ENCODE measurements at regions not wholly inside any gene's neighbourhood (a gene's known extent, or its start where the extent isn't known, plus 50 kb on each side); places are given as distances from the start of the nearest gene placed in this dataset.
A peak's percentile ranks its signal among the peaks of the same experiment; 100 is the strongest.

- DNase-seq (ENCODE audit: low read depth): no peak
Measured at GRCh38 chr5:144800169-144800568, 629.5 kb downstream of the KCTD16 start.

DNA sequence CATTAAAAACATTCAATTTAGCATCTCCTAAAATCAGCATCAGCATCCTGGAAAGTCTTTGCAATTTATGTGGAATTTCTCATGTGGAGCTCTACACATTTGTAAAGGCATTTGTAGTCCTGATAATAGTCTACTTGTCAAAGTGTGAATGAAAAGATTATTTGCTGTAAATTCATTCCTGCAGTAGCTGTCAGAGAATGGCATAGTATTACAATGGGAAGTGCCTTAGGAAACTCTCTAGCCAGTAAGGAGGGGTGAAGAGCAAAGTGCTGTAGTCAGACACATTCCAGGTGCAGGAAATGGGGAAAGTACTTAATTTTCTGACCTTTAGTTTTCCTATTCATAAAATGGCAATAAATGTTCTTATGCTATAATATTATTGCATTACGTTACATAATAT is 627.9 kb downstream of the KCTD16 start:
- DNase-seq (ENCODE audit: low read depth): no peak

- no peak for DNase-seq (ENCODE audit: low read depth)
Measured at GRCh38 chr5:144794922-144795321, 624.2 kb downstream of the KCTD16 start.

DNA sequence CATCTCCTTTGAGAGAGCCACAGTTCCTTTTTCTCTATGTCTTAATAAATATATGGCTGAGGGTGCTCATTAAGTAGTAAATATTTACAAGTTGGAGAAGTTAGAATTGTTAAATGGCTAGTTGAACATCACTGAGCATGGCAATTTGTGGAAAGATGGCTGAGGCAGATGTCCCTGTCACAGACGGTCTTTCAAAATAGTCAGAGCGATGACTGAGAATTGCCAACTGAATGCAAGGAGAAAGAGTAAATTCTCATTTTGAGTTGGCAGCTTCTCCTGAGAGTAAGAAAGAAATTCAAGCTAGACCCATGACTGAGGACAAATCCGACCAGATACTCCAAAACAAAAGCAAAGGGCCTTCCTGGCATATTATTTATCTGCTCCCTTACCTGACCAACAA is 617.9 kb downstream of the KCTD16 start:
- DNase-seq (ENCODE audit: low read depth): no peak

DNA sequence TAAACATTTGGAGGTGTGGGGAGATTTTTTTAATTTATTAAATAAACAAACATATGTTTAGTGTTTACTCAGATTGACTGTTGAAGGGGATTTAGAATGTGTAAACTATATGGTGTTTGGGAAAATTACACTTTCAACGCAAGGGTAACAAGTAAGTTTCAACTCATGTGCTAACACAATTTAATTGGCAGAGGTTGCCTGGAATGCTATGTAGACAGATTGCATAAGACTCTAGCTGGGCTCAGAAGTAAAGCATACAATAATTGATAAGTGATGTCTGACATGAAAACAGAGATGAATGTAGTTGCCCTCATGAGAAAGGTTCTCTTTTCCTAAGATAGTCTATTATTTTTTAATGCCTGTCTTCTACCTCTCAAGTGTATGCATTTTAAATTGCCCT is 617.4 kb downstream of the KCTD16 start:
- no peak for DNase-seq (ENCODE audit: low read depth)

DNA sequence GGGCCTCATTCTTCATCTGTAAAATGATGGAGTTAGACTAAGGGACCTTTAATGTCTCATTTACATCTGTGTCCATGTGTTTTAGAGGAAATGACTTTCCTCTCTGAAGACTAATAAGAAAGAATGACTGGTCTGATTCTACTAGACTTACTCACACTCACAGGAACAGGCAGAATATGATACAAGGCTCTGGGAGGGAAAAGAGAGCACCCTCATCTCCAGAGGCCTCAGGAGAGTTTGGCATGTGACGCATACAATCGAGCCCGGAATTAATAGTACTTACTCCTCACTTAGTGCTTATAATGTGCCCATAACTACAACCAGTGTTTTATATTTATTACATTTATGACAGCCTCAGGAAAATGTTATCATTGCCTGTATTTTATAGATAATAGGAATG is 608.7 kb downstream of the KCTD16 start:
- DNase-seq (ENCODE audit: low read depth): peak; percentile 18

DNA sequence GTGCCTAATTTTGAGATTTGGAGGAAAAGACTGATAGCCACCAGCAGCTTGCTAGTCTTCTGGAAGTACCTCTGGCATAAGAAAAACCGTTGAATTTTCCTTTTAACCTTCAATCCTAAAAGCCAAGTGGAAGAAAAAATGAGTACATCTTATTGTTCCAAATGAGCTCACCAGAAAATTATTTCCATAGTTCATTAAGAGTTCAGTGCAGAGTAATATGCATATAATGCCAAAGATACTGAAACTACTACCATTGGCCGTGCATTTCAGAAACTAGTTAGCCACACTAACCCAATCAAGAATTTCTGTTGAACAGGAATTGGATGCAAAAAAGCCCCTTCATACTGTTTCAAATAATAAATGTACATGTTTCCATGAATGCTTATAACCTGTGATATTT is 607.9 kb downstream of the KCTD16 start:
- DNase-seq (ENCODE audit: low read depth): peak; percentile 11

DNA sequence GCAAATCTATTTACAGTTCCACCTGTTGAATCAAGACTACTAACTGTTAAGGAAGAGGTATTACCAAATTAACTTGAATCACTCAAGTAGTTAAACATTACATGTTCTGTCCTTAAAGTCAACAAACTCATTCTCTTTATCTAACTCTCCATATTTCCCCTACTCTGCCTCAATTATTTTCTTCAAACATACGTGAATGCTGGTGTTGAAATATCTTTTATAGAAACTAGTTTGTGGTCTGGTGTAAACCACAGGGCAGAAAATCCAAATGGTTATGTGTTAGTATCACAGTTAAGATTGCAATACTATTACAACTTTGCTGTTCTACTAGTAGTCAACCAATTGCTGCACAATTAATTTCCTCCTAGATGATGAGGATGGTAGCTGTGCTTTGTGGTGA is 603.5 kb downstream of the KCTD16 start:
- DNase-seq (ENCODE audit: low read depth): no peak

DNA sequence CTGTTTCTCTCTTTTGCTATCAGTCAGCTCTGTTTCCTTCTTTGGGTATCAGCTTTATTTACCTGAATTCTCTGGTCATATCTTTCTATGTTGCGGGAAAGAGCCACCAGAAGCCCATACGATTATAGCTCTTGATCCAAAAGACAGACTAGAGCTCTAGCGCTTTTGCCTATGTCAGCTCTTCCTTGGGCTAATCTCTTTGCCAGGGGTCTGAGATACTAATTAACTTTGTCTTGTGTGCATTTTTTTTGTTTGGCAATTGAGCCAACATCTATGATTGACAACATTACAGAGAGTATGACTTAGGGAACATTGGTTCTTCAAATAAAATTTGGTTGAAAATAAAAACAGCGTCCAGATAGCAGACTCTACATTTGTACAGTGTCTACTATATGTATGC is 603.0 kb downstream of the KCTD16 start:
- DNase-seq (ENCODE audit: low read depth): no peak

DNA sequence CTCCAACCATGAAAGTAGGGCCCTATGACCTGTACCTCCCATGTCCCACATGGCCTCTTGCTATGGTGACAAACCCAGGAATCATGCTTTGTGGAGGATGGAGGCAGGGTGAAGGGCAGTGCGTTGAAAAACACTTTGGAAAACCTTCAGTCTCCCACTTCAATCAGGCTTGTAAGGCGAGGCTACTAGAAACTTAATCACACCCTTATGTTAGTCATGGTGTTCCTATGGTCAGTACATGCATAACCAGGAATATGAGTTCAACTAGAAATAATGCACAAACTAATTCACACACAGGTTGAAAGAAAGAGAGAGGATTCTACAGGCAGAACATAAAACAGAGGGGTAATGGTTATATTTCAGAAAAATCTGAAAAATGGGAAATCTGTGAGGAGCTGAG is 601.1 kb downstream of the KCTD16 start:
- no peak for DNase-seq (ENCODE audit: low read depth)

GRCh38 chr5:144742361-144742760 is 571.7 kb downstream of the KCTD16 start:
- DNase-seq (ENCODE audit: low read depth): no peak

DNA sequence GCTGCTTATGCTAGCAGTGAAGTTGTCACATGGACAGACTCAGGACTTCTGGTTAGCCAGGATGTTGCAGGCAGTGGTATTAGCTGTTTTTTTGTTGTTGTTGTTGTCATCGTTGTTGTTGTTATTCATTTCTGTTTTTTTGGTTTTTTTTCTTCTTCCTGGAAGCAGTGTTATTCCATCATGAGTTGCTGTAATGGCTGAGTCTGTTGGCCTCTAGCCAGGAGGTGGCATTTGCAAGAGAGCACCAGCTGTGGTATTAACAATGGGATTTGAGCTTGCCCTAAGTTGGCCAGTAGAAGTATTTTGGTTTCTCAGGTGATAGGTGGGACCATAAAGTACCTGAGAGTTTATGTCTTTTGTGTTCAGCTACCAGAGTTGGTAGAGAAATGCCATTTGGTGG is 561.1 kb downstream of the KCTD16 start:
- DNase-seq (ENCODE audit: low read depth): no peak

DNA sequence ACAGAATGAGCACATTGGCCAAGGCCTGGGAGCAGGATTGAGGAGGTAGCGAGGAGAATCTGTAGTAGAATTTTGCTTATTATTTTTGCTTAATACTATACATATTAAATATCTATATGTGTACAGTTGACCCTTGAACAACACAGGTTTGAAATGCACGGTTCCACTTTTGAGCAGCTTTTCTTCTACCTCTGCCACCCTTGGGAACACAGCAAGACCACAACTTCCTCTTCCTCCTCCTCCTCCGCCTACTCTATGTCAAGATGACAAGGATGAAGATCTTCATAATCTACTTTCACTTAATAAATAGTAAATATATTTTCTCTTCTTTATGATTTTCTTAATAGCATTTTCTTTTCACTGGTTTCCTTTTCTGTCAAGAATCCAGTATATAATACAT is 541.4 kb downstream of the KCTD16 start:
- no peak for DNase-seq (ENCODE audit: low read depth)

DNA sequence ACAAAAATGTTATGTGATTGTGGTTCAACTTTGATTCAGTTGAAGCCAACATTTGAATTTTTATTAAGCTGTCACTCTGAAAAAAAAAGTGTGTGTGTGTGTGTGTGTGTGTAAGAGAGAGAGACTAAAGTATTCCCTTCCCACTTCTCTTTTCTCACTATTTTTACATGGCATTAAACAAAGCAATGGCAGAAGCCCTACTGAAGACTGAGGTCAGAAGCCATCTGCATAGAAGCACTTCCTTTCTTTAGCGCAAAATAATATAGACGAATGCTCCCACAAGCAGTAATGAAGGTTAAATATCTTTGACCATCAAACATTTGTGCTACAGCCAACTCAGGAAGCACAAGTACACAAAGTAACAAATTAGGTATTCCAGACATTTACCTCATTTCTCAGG is 540.5 kb downstream of the KCTD16 start:
- DNase-seq (ENCODE audit: low read depth): no peak

GRCh38 chr5:144710637-144711036 is 540.0 kb downstream of the KCTD16 start:
- no peak for DNase-seq (ENCODE audit: low read depth)

DNA sequence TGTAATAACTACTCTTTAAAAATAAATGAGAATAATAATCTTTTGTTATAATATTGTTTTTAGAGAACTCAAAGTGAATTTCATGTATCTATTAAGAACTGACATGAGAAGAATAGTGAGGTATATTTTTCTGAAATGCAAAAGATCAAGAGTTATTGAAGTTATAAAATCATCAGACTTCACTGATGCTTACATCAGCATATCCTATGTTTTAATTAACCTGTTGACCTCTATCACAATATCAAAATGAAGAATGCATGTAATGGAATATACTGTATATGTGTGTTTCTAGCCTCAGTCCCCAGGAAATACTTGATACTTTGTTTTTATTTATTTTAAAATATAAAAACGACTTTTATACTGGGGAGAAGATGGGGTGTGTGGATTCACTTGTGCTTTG is 533.1 kb downstream of the KCTD16 start:
- DNase-seq (ENCODE audit: low read depth): no peak

GRCh38 chr5:144698484-144698883 is 527.8 kb downstream of the KCTD16 start:
- no peak for DNase-seq (ENCODE audit: low read depth)

GRCh38 chr5:144697847-144698262 is 527.2 kb downstream of the KCTD16 start:
- peak; percentile 97 for DNase-seq (ENCODE audit: low read depth)

- DNase-seq (ENCODE audit: low read depth): no peak
Measured at GRCh38 chr5:144691936-144692335, 521.3 kb downstream of the KCTD16 start.

DNA sequence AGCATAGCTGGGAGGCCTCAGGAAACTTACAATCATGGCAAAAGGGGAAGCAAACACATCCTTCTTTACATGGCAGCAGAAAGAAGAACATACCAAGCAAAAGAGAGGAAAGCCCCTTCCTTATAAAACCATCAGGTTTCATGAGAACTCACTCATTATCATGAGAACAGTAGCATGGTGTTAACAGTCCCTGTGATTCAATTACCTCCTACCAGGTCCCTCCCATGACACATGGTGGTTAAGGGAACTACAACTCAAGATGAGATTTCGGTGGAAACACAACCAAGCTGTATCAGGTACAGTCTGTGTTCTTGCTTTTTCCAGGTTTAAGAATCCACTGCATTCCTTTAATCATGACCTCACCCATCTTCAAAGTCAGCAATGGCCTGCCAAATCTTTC is 514.2 kb downstream of the KCTD16 start:
- DNase-seq (ENCODE audit: low read depth): no peak

GRCh38 chr5:144680711-144681110 is 510.0 kb downstream of the KCTD16 start:
- no peak for DNase-seq (ENCODE audit: low read depth)

DNA sequence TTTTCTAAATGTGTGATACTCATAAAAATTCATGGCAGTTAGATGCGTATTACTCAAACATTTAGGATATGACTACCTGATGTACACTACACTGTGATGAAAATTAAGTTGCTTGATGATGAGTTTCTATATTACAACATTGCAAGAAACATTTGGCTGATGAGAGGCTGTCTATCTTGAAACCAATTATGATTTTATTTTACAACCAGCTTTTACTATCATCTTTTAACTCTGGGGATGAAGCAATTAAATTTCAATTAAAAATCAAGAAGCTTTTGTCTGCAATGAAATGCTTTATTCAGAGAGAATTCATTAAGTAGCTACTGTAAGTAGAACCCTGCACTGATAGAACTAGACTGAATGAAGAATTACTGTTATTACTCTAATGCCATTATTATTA is 500.4 kb downstream of the KCTD16 start:
- DNase-seq (ENCODE audit: low read depth): no peak

- DNase-seq (ENCODE audit: low read depth): no peak
Measured at GRCh38 chr5:144659634-144660227, 489.1 kb downstream of the KCTD16 start.

DNA sequence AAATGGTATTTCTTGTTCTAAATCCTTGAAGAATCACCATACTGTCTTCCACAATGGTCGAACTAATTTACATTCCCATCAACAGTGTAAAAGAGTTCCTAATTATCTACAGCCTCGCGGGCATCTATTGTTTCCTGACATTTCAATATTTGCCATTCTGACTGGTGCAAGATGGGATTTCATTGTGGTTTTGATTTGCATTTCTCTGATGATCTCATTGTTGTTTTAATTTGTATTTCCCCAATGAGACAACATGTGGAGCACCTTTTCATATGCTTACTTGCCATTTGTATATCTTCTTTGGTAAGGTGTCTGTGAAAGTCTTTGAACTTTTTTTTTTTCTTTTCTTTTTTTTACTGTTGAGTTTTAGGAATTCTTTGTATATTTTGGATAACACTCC is 473.6 kb downstream of the KCTD16 start:
- no peak for DNase-seq (ENCODE audit: low read depth)

- no peak for DNase-seq (ENCODE audit: low read depth)
Measured at GRCh38 chr5:144638787-144639186, 468.1 kb downstream of the KCTD16 start.
